Stimulated activated naive B cell treated with anti-CD40 and anti-IgM and Interleukin-4, amounts not matched to agents 10 μg/mL and 1 μg/mL and 100 μg/mL, for 72 hours (primary cell): ENCODE measurements at regions not wholly inside any gene's neighbourhood (a gene's known extent, or its start where the extent isn't known, plus 50 kb on each side); places are given as distances from the start of the nearest gene placed in this dataset.
"Not testable (repeated sequence)": the region's sequence is repeated elsewhere in the genome, so short reads cannot be mapped to it uniquely, and the experiment has no call there.

ENCODE experiments used
- ATAC-seq, 2 donors: fragments of 150-1000 bp; cut with Tn5 transposase; replicated peaks; 2 replicates each; pipeline ENCODE4 v1.10.0; 2021; ENCODE audit warnings: moderate library complexity in 1 of 2
- DNase-seq: peaks from one replicate; pipeline ENCODE4 v3.0.0; 2021
- H3K27ac Mint-ChIP-seq: one replicate; pipeline ENCODE4 v1.8.0; 2022; ENCODE audit warnings: mild to moderate bottlenecking, mixed read lengths
- H3K27me3 Mint-ChIP-seq, 2 donors: one replicate each; pipeline ENCODE4 v1.8.0; 2022; ENCODE audit warnings: mixed read lengths in 2 of 2
- H3K36me3 Mint-ChIP-seq, 2 donors: one replicate each; pipeline ENCODE4 v1.8.0; 2022; ENCODE audit warnings: mixed read lengths in 2 of 2, mild to moderate bottlenecking in 1 of 2
- H3K4me1 Mint-ChIP-seq, 2 donors: one replicate each; pipeline ENCODE4 v1.8.0; 2022; ENCODE audit warnings: mixed read lengths in 2 of 2, mild to moderate bottlenecking in 1 of 2
- H3K4me3 Mint-ChIP-seq, 2 donors: one replicate each; pipeline ENCODE4 v1.8.0; 2022; ENCODE audit warnings: mild to moderate bottlenecking in 2 of 2, mixed read lengths in 2 of 2, moderate library complexity in 1 of 2
- H3K9me3 Mint-ChIP-seq, 2 donors: one replicate each; pipeline ENCODE4 v1.8.0; 2022; ENCODE audit warnings: mixed read lengths in 2 of 2, mild to moderate bottlenecking in 1 of 2

DNA sequence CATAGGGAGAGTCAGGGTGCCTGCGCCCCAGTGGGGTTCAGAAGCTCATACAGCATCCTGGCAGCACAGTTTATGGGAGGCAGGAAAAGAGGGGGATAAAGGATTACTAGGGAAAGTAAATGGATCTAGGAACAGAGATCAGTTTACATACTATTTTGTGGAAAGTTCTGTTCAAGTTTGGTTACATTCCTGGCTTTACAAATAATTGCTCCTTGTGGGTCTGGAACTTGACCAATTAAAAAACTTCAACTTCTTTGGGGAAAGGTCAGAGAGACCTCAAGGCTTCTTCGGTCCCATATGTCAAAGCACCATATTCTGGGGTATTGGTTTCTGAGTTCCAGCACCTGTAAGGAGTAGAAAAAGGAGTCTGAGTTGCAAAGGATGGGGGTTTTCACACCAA is 64.1 kb downstream of the ZDHHC19 start:
- H3K36me3 Mint-ChIP-seq, result no peaks in the 10 kb centered on the region
- ATAC-seq, result no peak
- DNase-seq, result no peak
- H3K9me3 Mint-ChIP-seq, result no peaks in the 10 kb centered on the region
- H3K27ac Mint-ChIP-seq, result no peak overlapping the region
- no peak overlapping the region for H3K4me3 Mint-ChIP-seq
- no peaks in the 10 kb centered on the region for H3K27me3 Mint-ChIP-seq
- H3K4me1 Mint-ChIP-seq, result peaks cover 20 to 35% of the 10 kb centered on the region in 2 donors

DNA sequence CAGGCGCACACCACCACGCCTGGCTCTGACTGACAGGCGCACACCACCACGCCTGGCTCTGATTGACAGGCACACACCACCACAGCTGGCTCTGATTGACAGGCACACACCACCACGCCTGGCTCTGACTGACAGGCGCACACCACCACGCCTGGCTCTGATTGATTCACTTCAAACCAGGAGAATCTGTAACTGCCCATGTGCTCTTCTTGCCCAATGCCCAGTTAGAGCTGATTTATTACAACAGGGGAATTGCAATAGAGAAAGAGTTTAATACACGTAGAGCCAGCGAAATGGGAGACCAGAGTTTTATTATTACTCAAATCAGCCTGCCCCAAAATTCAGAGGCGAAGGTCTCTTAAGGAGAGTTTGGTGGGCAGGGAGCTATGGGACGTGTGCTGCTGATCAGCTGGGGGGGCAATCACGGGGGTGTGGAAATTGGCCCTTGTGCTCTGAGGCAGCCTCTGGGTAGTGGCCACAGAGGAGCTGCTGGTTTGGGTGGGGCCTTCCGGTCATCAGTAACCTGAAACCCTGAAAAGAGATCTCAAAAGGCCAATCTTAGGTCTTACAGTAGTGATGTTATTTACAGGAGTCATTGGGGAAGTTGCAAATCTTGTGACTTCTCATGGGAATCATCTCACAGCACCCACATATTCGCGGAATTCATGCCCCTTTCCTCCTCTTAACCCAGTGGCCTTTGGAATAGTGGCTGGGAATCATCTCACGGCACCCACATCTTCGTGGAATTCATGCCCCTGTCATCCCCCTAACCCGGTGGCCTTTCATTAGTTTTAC is 63.8 kb upstream of the TFRC start:
- Mint-ChIP-seq H3K36me3 (peaks cover 0 to 3% of the 10 kb centered on the region in 2 donors), H3K4me1 (peaks cover 29 to 47% of the 10 kb centered on the region in 2 donors), H3K27ac (no peak overlapping the region), H3K4me3 (no peak overlapping the region), H3K9me3 (no peaks in the 10 kb centered on the region), H3K27me3 (no peaks in the 10 kb centered on the region)
- DNase-seq (no peak), ATAC-seq (no peak)

DNA sequence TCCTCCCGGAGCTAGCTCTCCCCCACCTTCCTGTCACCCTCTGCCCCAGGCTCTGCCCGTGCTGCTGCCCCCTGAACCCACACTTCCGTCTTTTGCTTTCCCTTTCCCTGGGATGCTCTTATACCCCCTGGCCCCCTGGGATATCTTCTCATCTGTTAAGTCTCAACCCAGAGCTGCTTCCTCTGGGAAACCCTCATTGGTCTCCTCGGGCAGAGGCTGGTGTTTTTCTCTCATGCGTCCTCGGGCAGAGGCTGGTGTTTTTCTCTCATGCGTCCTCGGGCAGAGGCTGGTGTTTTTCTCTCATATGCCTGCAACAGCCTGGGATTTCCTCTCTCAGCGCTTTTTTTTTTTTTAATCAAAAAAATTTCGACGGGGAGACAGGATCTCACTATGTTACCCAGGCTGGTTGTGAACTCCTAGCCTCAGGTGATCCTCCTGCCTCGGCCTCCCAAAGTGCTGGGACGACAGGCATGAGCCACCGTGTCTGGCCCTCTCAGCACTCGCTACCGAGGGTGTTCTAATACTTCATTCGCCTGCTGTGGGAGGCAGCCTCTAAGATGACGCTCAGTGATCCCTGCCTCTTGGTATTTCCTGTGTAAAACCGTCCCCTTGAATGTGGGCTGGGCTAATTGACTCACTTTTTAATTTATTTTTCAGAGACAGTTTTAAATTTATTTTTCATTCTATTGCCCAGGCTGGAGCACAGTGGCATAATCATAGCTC is 62.7 kb upstream of the TFRC start:
- peaks cover 0 to 3% of the 10 kb centered on the region in 2 donors for H3K36me3 Mint-ChIP-seq
- ATAC-seq (no peak), DNase-seq (no peak)
- peak overlapping the region; percentile 1 for H3K27ac Mint-ChIP-seq
- H3K9me3 Mint-ChIP-seq, result no peaks in the 10 kb centered on the region
- H3K4me3 Mint-ChIP-seq, result peak overlapping the region in 1 of 2 donors; percentile 15
- peaks cover 25 to 46% of the 10 kb centered on the region in 2 donors for H3K4me1 Mint-ChIP-seq
- H3K27me3 Mint-ChIP-seq, result no peaks in the 10 kb centered on the region

DNA sequence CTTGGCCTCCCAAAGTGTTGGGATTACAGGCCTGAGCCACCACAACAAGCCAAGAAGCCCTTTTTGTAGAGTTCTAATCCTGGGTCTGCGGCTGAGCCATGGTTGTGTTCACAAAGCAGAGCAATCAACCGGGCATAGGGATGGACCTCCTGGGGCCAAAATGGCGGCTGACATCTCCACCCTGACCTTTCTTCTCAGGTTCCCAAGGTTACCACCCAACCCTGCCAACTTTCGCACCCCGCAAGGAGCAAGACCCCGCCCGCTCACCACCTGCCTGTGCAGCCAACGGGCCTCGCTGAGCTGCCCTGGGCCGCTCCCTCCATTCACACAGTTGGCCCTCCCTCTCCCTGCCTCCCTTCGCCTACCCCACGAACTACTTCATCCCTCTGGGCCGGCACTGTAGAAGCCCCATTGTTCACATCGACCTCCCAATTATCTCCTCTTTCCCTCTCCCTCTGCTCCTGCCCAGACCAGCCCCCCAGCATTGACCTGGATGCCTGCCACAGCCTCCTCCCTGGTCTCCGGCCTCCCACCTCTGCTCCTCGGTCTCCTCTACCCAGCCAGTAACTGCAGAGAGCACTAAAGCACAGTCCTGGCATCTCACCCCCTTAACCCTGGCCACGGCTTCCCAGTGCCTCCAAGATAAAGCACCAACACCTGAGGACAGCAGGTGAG is 62.0 kb upstream of the TFRC start:
- Mint-ChIP-seq H3K27me3 (no peaks in the 10 kb centered on the region), H3K4me3 (no peak overlapping the region), H3K4me1 (peaks cover 23 to 46% of the 10 kb centered on the region in 2 donors), H3K9me3 (no peaks in the 10 kb centered on the region), H3K27ac (peak overlapping the region; percentile 1), H3K36me3 (peaks cover 0 to 3% of the 10 kb centered on the region in 2 donors)
- DNase-seq (no peak), ATAC-seq (no peak)

DNA sequence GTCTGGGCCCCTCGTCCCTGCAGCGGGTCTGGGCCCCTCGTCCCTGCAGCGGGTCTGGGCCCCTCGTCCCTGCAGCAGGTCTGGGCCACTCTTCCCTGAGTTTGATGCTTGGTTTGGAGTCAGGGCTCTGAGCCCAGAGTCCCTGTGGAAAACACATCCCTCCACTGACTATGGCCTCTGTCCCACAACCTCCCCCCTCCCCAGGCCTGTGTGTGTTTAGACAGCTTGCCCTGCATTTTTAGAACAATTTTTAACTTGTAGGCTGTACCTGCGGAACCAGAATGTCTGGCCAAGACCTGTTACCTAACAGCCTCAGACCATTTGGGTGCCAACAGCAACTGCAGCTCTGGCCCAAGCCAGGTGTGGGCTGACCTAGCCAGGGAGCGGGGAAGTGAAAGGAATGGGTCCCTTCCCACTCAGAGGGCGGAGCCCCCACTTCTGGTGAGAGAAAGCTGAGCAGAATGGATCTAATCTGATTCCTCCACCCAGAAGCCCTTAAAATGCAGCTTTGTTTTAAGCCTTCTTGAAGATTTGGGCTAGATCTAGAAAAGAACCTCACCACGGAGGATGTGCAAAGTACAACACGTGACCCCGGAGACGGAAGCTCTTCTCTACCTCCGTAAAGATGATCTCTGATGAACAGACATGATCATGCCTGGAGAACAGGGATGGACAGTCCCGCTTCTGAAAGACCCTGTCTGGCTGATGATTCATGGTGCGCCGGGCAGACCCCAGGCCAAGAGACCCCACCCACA is 60.5 kb upstream of the TFRC start:
- peak overlapping the region; percentile 48 for H3K27ac Mint-ChIP-seq
- H3K9me3 Mint-ChIP-seq, result no peaks in the 10 kb centered on the region
- H3K4me3 Mint-ChIP-seq, result no peak overlapping the region
- no peak for DNase-seq
- H3K4me1 Mint-ChIP-seq, result peaks cover 25 to 46% of the 10 kb centered on the region in 2 donors
- peaks cover 0 to 3% of the 10 kb centered on the region in 2 donors for H3K36me3 Mint-ChIP-seq
- peak; percentile 39 to 55 for ATAC-seq
- H3K27me3 Mint-ChIP-seq, result no peaks in the 10 kb centered on the region

DNA sequence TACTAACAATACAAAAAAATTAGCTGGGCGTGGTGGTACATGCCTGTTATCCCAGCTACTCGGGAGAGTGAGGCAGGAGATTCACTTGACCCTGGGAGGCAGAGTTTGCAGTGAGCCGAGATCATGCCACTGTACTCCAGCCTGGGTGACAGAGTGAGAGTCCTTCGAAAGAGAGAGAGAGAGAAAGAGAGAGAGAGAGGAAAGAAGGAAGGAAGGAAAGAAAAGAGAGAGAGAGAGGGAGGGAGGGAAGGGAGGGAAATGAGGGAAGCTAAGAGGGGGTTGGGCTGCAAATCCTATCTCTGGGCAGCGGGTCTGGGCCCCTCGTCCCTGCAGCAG is 59.9 kb upstream of the TFRC start:
- no peaks in the 10 kb centered on the region for H3K27me3 Mint-ChIP-seq
- H3K36me3 Mint-ChIP-seq, result peaks cover 0 to 3% of the 10 kb centered on the region in 2 donors
- no peak overlapping the region for H3K4me3 Mint-ChIP-seq
- H3K4me1 Mint-ChIP-seq, result peaks cover 25 to 46% of the 10 kb centered on the region in 2 donors
- peak overlapping the region; percentile 75 for H3K27ac Mint-ChIP-seq
- no peaks in the 10 kb centered on the region for H3K9me3 Mint-ChIP-seq
- DNase-seq (no peak), ATAC-seq (no peak)

GRCh38 chr3:196141052-196141865 is 59.4 kb upstream of the TFRC start:
- H3K36me3 Mint-ChIP-seq, result peaks cover 0 to 3% of the 10 kb centered on the region in 2 donors
- peak overlapping the region; percentile 75 for H3K27ac Mint-ChIP-seq
- peak; percentile 41 to 63 for ATAC-seq
- peaks cover 25 to 46% of the 10 kb centered on the region in 2 donors for H3K4me1 Mint-ChIP-seq
- H3K4me3 Mint-ChIP-seq, result peak overlapping the region in 1 of 2 donors; percentile 33
- DNase-seq, result no peak
- no peaks in the 10 kb centered on the region for H3K27me3 Mint-ChIP-seq
- no peaks in the 10 kb centered on the region for H3K9me3 Mint-ChIP-seq

- Mint-ChIP-seq H3K27me3 (no peaks in the 10 kb centered on the region), H3K36me3 (peaks cover 0 to 3% of the 10 kb centered on the region in 2 donors), H3K9me3 (no peaks in the 10 kb centered on the region), H3K4me3 (no peak overlapping the region), H3K27ac (peak overlapping the region; percentile 88), H3K4me1 (peaks cover 25 to 46% of the 10 kb centered on the region in 2 donors)
- DNase-seq (no peak), ATAC-seq (peak; percentile 35 to 50)
Measured at GRCh38 chr3:196140224-196140623, 58.3 kb upstream of the TFRC start.

- peaks cover 0 to 3% of the 10 kb centered on the region in 2 donors for H3K36me3 Mint-ChIP-seq
- no peak overlapping the region for H3K4me3 Mint-ChIP-seq
- H3K27me3 Mint-ChIP-seq, result no peaks in the 10 kb centered on the region
- no peak overlapping the region for H3K27ac Mint-ChIP-seq
- H3K9me3 Mint-ChIP-seq, result no peaks in the 10 kb centered on the region
- H3K4me1 Mint-ChIP-seq, result peaks cover 24 to 39% of the 10 kb centered on the region in 2 donors
- ATAC-seq (no peak), DNase-seq (no peak)
Measured at GRCh38 chr3:196139281-196139680, 57.4 kb upstream of the TFRC start.

GRCh38 chr3:196138482-196139254 is 56.8 kb upstream of the TFRC start:
- Mint-ChIP-seq H3K4me1 (peaks cover 23 to 36% of the 10 kb centered on the region in 2 donors), H3K4me3 (no peak overlapping the region), H3K27ac (no peak overlapping the region), H3K36me3 (peaks cover 0 to 3% of the 10 kb centered on the region in 2 donors), H3K27me3 (no peaks in the 10 kb centered on the region), H3K9me3 (no peaks in the 10 kb centered on the region)
- ATAC-seq (no peak), DNase-seq (no peak)

- not testable (repeated sequence) for H3K27me3 Mint-ChIP-seq, H3K4me3 Mint-ChIP-seq, ATAC-seq, H3K36me3 Mint-ChIP-seq, DNase-seq, H3K9me3 Mint-ChIP-seq
- Mint-ChIP-seq H3K4me1 (peaks cover 12 to 19% of the 10 kb centered on the region in 2 donors), H3K27ac (peak overlapping the region; percentile 42)
Measured at GRCh38 chr3:196136640-196136989, 54.7 kb upstream of the TFRC start.

DNA sequence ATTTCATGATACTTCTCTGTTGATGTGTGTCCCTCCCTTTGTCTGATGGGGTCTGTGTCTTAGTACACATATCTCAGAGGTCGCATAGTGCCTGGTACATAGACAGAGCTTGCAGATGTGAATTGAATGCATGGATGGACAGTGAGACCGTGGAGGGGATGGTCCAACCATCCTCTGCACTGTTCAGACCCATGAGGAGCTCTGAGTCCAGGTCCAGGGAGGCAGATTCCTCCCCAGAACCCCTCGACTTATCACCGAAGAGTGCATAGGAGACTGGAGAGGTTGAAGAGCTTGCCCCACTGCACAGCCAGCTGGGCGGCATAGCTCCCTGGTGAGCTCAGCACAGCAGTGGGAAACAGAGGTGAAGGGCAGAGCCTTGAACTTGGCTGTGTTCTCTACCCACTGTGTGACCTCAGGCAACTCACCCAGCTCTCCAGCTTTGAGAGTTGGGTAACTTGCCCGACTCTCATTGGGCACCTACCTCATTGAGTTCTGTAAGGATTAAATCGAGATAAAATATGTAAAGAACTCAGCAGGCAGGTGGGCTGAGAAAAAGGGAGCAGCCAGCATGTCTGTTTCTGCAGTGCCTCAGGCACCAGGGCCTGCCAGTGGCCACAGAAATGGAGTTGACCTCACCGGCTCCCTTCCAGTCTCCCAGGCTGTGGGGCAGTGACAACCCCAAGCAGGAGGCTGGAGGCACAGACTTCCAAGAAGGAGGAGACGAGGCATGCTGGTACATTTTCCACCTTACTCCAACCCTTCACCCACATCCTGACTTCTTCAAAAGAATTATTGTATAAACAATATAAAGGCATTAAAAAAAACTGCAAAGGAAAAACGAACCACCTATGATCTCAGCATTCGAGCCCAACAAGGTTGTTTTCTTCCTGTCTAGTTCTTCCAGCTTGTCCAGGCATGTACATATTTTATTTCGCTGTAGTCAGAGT is 54.1 kb upstream of the TFRC start:
- peak in 1 of 2 donors; percentile 14 for ATAC-seq

More for the DNA sequence above, 54.1 kb upstream of the TFRC start:
- no peak overlapping the region for H3K4me3 Mint-ChIP-seq
- H3K36me3 Mint-ChIP-seq, result no peaks in the 10 kb centered on the region
- H3K4me1 Mint-ChIP-seq, result peaks cover 7 to 13% of the 10 kb centered on the region in 2 donors
- no peak overlapping the region for H3K27ac Mint-ChIP-seq
- DNase-seq, result no peak
- H3K9me3 Mint-ChIP-seq, result no peaks in the 10 kb centered on the region
- H3K27me3 Mint-ChIP-seq, result no peaks in the 10 kb centered on the region
